ENCODE measurements at regions not wholly inside any gene's neighbourhood (a gene's known extent, or its start where the extent isn't known, plus 50 kb on each side); places are given as distances from the start of the nearest gene placed in this dataset.

DNA sequence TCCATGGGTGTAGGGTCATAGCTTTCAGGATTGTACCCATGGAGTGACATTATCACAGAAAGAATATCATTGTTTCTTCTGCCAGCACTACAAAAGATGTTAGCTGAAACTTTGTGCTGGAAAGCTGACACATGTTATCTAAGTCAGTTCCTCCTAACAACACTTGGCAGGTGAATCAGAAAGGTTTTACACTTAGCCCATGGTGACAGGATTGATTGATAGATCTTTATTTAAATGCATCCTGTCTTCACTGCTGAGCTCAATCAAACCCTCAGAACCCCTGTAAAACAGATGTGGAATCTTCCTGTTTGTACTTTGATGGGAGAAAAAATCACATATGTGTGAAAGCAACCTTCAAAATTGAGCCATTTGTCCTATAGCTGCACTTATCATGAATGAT lies 811.5 kb upstream of the ANO3 start:
- no peaks in the 10 kb centered on the region for H3K4me1 ChIP-seq (ENCODE audit: insufficient read depth, low read length, poor library complexity, severe bottlenecking)
- H3K27ac ChIP-seq (ENCODE audit: low read depth, low read length, poor library complexity, severe bottlenecking) = no peak overlapping the region
- DNase-seq (ENCODE audit: low spot score) = no peak
- ChIA-PET POLR2A (ENCODE audit: low non-redundant PET) (no interaction called here), CTCF (no interaction called here)
- no peaks in the 10 kb centered on the region for H3K36me3 ChIP-seq (ENCODE audit: insufficient read depth, low read length, poor library complexity, severe bottlenecking)
- H3K27me3 ChIP-seq (replicated peaks; ENCODE audit: insufficient read depth, low read depth, low read length, poor library complexity) = no peaks in the 10 kb centered on the region
- no peaks in the 10 kb centered on the region for H3K9me3 ChIP-seq (ENCODE audit: low read depth, low read length, poor library complexity, severe bottlenecking)
- TF ChIP-seq, protein P1, sequence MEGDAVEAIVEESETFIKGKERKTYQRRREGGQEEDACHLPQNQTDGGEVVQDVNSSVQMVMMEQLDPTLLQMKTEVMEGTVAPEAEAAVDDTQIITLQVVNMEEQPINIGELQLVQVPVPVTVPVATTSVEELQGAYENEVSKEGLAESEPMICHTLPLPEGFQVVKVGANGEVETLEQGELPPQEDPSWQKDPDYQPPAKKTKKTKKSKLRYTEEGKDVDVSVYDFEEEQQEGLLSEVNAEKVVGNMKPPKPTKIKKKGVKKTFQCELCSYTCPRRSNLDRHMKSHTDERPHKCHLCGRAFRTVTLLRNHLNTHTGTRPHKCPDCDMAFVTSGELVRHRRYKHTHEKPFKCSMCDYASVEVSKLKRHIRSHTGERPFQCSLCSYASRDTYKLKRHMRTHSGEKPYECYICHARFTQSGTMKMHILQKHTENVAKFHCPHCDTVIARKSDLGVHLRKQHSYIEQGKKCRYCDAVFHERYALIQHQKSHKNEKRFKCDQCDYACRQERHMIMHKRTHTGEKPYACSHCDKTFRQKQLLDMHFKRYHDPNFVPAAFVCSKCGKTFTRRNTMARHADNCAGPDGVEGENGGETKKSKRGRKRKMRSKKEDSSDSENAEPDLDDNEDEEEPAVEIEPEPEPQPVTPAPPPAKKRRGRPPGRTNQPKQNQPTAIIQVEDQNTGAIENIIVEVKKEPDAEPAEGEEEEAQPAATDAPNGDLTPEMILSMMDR (conservative IDR thresholded peaks at IDR 0.05; ENCODE audit: low read depth, low read length) = no peak
- TF ChIP-seq EZH2 (IDR thresholded peaks at IDR 0.05; ENCODE audit: borderline replicate concordance, low read depth, low read length, poor library complexity, severe bottlenecking) = no peak
- intact Hi-C loops (cut with micrococcal nuclease; ENCODE audit: unreplicated experiment) = no loop called here
- no peak overlapping the region for H3K4me3 ChIP-seq (ENCODE audit: low read depth, low read length, poor library complexity, severe bottlenecking)
- no TSS peak for BruUV-seq (replicated peaks)

DNA sequence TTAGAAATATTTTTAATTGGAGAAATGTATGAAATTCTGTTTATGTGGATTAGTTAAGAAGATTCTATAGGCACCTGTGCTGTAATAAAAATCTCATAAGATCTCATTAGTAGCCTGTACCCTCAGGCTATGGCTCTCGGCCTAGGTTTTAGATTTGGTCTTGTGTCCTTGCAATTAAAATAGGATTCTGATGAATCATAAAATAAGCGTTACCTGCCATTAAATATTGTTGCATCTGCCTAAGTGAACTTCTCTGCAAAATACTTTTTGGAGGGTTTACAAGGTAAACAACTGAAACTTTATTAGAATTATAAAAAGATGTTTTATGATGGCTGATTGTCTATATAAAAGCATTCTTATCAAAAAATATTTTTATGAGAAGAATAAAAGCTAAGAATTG lies 804.1 kb upstream of the ANO3 start:
- H3K4me3 ChIP-seq (ENCODE audit: low read depth, low read length, poor library complexity, severe bottlenecking) = no peak overlapping the region
- CTCF ChIA-PET = no interaction called here
- TF ChIP-seq EZH2 (IDR thresholded peaks at IDR 0.05; ENCODE audit: borderline replicate concordance, low read depth, low read length, poor library complexity, severe bottlenecking) = no peak
- TF ChIP-seq, protein P1 (conservative IDR thresholded peaks at IDR 0.05; ENCODE audit: low read depth, low read length) = no peak
- H3K27ac ChIP-seq (ENCODE audit: low read depth, low read length, poor library complexity, severe bottlenecking) = no peak overlapping the region
- H3K27me3 ChIP-seq (replicated peaks; ENCODE audit: insufficient read depth, low read depth, low read length, poor library complexity) = no peaks in the 10 kb centered on the region
- DNase-seq (ENCODE audit: low spot score) = no peak
- H3K36me3 ChIP-seq (ENCODE audit: insufficient read depth, low read length, poor library complexity, severe bottlenecking) = no peaks in the 10 kb centered on the region
- POLR2A ChIA-PET (ENCODE audit: low non-redundant PET) = no interaction called here
- no peaks in the 10 kb centered on the region for H3K4me1 ChIP-seq (ENCODE audit: insufficient read depth, low read length, poor library complexity, severe bottlenecking)
- no TSS peak for BruUV-seq (replicated peaks)
- no peaks in the 10 kb centered on the region for H3K9me3 ChIP-seq (ENCODE audit: low read depth, low read length, poor library complexity, severe bottlenecking)
- intact Hi-C loops (cut with micrococcal nuclease; ENCODE audit: unreplicated experiment) = no loop called here

DNA sequence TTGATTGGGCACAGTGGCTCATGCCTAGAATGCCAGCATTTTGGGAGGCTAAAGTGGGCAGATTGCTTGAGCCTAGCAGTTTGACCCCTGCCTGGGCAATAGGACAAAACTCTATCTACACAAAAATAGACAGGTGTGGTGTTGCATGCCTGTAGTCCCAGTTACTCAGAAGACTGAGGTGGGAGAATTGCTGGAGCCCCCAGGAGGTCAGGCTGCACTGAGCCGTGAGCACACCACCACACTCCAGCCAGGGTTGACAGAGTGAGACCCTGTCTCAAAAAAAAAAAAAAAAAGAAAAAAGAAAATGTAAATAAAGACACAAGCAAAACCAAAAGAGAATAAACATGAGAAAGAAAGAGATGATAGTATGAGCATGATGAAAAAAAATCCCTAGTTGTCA lies 802.4 kb upstream of the ANO3 start:
- Histone ChIP-seq H3K4me1 (ENCODE audit: insufficient read depth, low read length, poor library complexity, severe bottlenecking) (no peaks in the 10 kb centered on the region), H3K4me3 (ENCODE audit: low read depth, low read length, poor library complexity, severe bottlenecking) (no peak overlapping the region), H3K27me3 (replicated peaks; ENCODE audit: insufficient read depth, low read depth, low read length, poor library complexity) (no peaks in the 10 kb centered on the region), H3K36me3 (ENCODE audit: insufficient read depth, low read length, poor library complexity, severe bottlenecking) (no peaks in the 10 kb centered on the region), H3K9me3 (ENCODE audit: low read depth, low read length, poor library complexity, severe bottlenecking) (no peaks in the 10 kb centered on the region), H3K27ac (ENCODE audit: low read depth, low read length, poor library complexity, severe bottlenecking) (no peak overlapping the region)
- BruUV-seq (replicated peaks) = no TSS peak
- DNase-seq (ENCODE audit: low spot score) = no peak
- ChIA-PET POLR2A (ENCODE audit: low non-redundant PET) (no interaction called here), CTCF (no interaction called here)
- intact Hi-C loops (cut with micrococcal nuclease; ENCODE audit: unreplicated experiment) = no loop called here
- TF ChIP-seq, protein P1 (conservative IDR thresholded peaks at IDR 0.05; ENCODE audit: low read depth, low read length) = no peak
- TF ChIP-seq EZH2 (IDR thresholded peaks at IDR 0.05; ENCODE audit: borderline replicate concordance, low read depth, low read length, poor library complexity, severe bottlenecking) = no peak
